Activated CD8-positive, alpha-beta T cell treated with anti-CD3 and anti-CD28 coated beads for 36 hours (primary cell): ENCODE measurements at regions not wholly inside any gene's neighbourhood (a gene's known extent, or its start where the extent isn't known, plus 50 kb on each side); places are given as distances from the start of the nearest gene placed in this dataset.
"Not testable (repeated sequence)": the region's sequence is repeated elsewhere in the genome, so short reads cannot be mapped to it uniquely, and the experiment has no call there.

Source experiments
- ATAC-seq: fragments of 200-7000 bp; cut with Tn5 transposase; one replicate; pipeline ENCODE4 v1.10.0; 2021; ENCODE audit warnings: mild to moderate bottlenecking, moderate library complexity
- CTCF ChIA-PET: fragments of 350-600 bp; sonication (Branson Sonifier 250); formaldehyde crosslinking; loops from one replicate; lab custom pipeline; 2021; ENCODE audit warnings: antibody characterized with exemption; lab: Charles Lee
- POLR2A ChIA-PET: fragments of 350-600 bp; sonication (Branson Sonifier 250); formaldehyde crosslinking; loops from one replicate; lab custom pipeline; 2021; ENCODE audit warnings: antibody characterized with exemption; lab: Charles Lee
- DNase-seq: peaks from one replicate; pipeline ENCODE4 v3.0.0-alpha.2; 2020
- H3K27ac Mint-ChIP-seq: one replicate; pipeline ENCODE4 v1.8.0; 2021; ENCODE audit warnings: mild to moderate bottlenecking, mixed read lengths
- H3K27me3 Mint-ChIP-seq: one replicate; pipeline ENCODE4 v1.8.0; 2021; ENCODE audit warnings: mixed read lengths
- H3K36me3 Mint-ChIP-seq: one replicate; pipeline ENCODE4 v1.8.0; 2021; ENCODE audit warnings: low read depth, mixed read lengths
- H3K4me1 Mint-ChIP-seq: one replicate; pipeline ENCODE4 v1.8.0; 2021; ENCODE audit warnings: low read depth, mixed read lengths
- H3K4me3 Mint-ChIP-seq: one replicate; pipeline ENCODE4 v1.8.0; 2021; ENCODE audit warnings: mild to moderate bottlenecking, moderate library complexity, mixed read lengths
- H3K9me3 Mint-ChIP-seq: one replicate; pipeline ENCODE4 v1.8.0; 2021; ENCODE audit warnings: mixed read lengths
- CTCF ChIP-seq: fragments of 200-600 bp; IDR thresholded peaks from one replicate; pipeline ENCODE4 v1.8.0; 2022; ENCODE audit warnings: antibody characterized with exemption, mild to moderate bottlenecking
- intact Hi-C: fragments of 100-400 bp; cut with micrococcal nuclease; formaldehyde crosslinking; loops from one replicate; pipeline ENCODE4 v1.10.0; 2022

DNA sequence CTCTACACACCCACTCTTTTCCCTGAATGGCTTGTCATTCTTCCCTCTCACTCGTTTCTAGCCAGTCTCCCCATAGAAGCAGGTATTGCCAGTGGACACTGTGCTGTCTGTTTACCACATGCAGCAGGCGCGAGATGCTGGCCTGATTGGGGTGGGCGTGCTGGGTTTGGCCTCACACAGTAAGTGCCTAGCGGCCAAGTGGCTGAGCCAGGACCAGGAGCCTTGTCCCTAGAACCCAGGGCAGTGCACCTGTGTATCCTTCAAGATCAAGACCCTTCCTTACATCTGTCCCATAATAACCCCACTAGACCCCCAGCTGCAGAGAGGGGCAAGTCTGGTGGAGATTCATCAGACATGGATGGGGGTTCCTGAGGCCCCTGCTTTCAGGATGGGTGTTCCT is 112.8 kb upstream of the IRX4 start:
- POLR2A ChIA-PET, result no interaction called here
- no peak for DNase-seq
- no peak overlapping the region for H3K4me3 Mint-ChIP-seq
- H3K4me1 Mint-ChIP-seq, result no peaks in the 10 kb centered on the region
- intact Hi-C loops, result no loop called here
- peaks cover 14% of the 10 kb centered on the region for H3K9me3 Mint-ChIP-seq
- no peaks in the 10 kb centered on the region for H3K36me3 Mint-ChIP-seq
- CTCF ChIA-PET, result no interaction called here
- H3K27me3 Mint-ChIP-seq, result peaks cover 22% of the 10 kb centered on the region
- ATAC-seq, result no peak
- H3K27ac Mint-ChIP-seq, result no peak overlapping the region
- no peak for TF ChIP-seq CTCF

DNA sequence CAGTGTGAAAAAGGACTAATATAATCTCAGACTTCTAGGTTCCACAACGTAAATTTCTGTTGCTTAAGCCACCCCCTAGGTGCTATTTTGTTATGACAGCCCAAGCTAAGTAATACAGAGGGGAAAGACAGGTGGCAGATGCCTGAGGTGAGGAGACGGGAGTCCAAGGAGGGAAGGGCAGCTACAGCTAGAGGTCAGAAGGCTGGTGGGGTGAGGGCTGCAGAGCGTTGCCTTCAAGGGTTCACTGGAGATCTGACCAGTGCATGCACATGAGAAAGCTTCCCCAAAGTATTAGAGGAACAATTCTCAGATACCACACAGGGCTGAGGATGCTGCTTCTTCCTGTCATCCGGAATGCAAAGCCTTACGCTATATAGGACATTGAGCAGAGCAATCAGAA is 104.7 kb upstream of the IRX4 start:
- peaks cover 12% of the 10 kb centered on the region for H3K9me3 Mint-ChIP-seq
- DNase-seq, result no peak
- peaks cover 20% of the 10 kb centered on the region for H3K27me3 Mint-ChIP-seq
- TF ChIP-seq CTCF, result no peak
- no peaks in the 10 kb centered on the region for H3K4me1 Mint-ChIP-seq
- H3K4me3 Mint-ChIP-seq, result no peak overlapping the region
- ChIA-PET CTCF (interaction anchor here (1.4 kb wide), 1 partner anchor 11 kb away, joined by 4 read pairs; no protein-coding TSS in a partner anchor), POLR2A (no interaction called here)
- H3K27ac Mint-ChIP-seq, result no peak overlapping the region
- intact Hi-C loops, result no loop called here
- no peak for ATAC-seq
- H3K36me3 Mint-ChIP-seq, result no peaks in the 10 kb centered on the region

- H3K4me1 Mint-ChIP-seq, result no peaks in the 10 kb centered on the region
- CTCF ChIA-PET, result no interaction called here
Measured at GRCh38 chr5:1985781-1986180, 103.1 kb upstream of the IRX4 start.

GRCh38 chr5:1983919-1984695 is 101.4 kb upstream of the IRX4 start:
- ChIA-PET CTCF (no interaction called here), POLR2A (no interaction called here)
- H3K27ac Mint-ChIP-seq, result no peak overlapping the region
- no peak overlapping the region for H3K4me3 Mint-ChIP-seq
- no peaks in the 10 kb centered on the region for H3K4me1 Mint-ChIP-seq
- peaks cover 17% of the 10 kb centered on the region for H3K27me3 Mint-ChIP-seq
- ATAC-seq (no peak), DNase-seq (no peak)
- no peaks in the 10 kb centered on the region for H3K36me3 Mint-ChIP-seq
- intact Hi-C loops, result no loop called here
- TF ChIP-seq CTCF, result no peak
- peaks cover 2% of the 10 kb centered on the region for H3K9me3 Mint-ChIP-seq

More at GRCh38 chr5:1985781-1986180, 103.1 kb upstream of the IRX4 start:
- POLR2A ChIA-PET, result no interaction called here
- ATAC-seq, result no peak
- intact Hi-C loops, result no loop called here
- Mint-ChIP-seq H3K9me3 (peaks cover 11% of the 10 kb centered on the region), H3K4me3 (no peak overlapping the region), H3K27ac (no peak overlapping the region), H3K36me3 (no peaks in the 10 kb centered on the region), H3K27me3 (peaks cover 20% of the 10 kb centered on the region)
- no peak for DNase-seq
- TF ChIP-seq CTCF, result no peak

- Mint-ChIP-seq H3K36me3 (no peaks in the 10 kb centered on the region), H3K4me1 (no peaks in the 10 kb centered on the region), H3K9me3 (peaks cover 2% of the 10 kb centered on the region), H3K27me3 (peaks cover 17% of the 10 kb centered on the region), H3K27ac (no peak overlapping the region), H3K4me3 (no peak overlapping the region)
- no peak for TF ChIP-seq CTCF
- ATAC-seq, result no peak
- no peak for DNase-seq
- CTCF ChIA-PET, result no interaction called here
- intact Hi-C loops, result no loop called here
- POLR2A ChIA-PET, result no interaction called here
Measured at GRCh38 chr5:1983401-1983800, 100.7 kb upstream of the IRX4 start.

- H3K27me3 Mint-ChIP-seq, result peaks cover 15% of the 10 kb centered on the region
- H3K4me3 Mint-ChIP-seq, H3K4me1 Mint-ChIP-seq, H3K9me3 Mint-ChIP-seq, CTCF ChIA-PET, DNase-seq, H3K36me3 Mint-ChIP-seq, ATAC-seq, intact Hi-C loops, POLR2A ChIA-PET, H3K27ac Mint-ChIP-seq: not testable (repeated sequence)
Measured at GRCh38 chr5:1982561-1982960, 99.8 kb upstream of the IRX4 start.
